HCT116 (cell line): ENCODE measurements at regions not wholly inside any gene's neighbourhood (a gene's known extent, or its start where the extent isn't known, plus 50 kb on each side); places are given as distances from the start of the nearest gene placed in this dataset.
"Not testable (repeated sequence)": the region's sequence is repeated elsewhere in the genome, so short reads cannot be mapped to it uniquely, and the experiment has no call there.

Experiments used
- ATAC-seq: fragments of 200-7000 bp; cut with Tn5 transposase; 2 replicates; pipeline ENCODE4 v1.9.1; 2020; ENCODE audit warnings: mild to moderate bottlenecking, moderate library complexity
- BruUV-seq: library from RNA; stranded (reverse); fragments of 400-500 nt; replicated peaks from 2 replicates; lab custom pipeline; 2021; lab: Mats Ljungman, UMichigan
- CTCF ChIA-PET: fragments of 300-600 bp; sonication (Branson Sonifier 250); formaldehyde crosslinking; loops from one replicate; lab custom pipeline; 2021; ENCODE audit warnings: antibody characterized with exemption; lab: Charles Lee
- POLR2A ChIA-PET: fragments of 300-600, 350-600 bp; sonication (Branson Sonifier 250); formaldehyde crosslinking; loops from one replicate; lab custom pipeline; 2021; ENCODE audit warnings: antibody characterized with exemption; lab: Charles Lee
- RAD21 ChIA-PET, 2 experiments: fragments of 300-600 bp; sonication (Branson Sonifier 250); formaldehyde crosslinking; loops; one replicate each; lab custom pipeline; 2023; ENCODE audit warnings: low total read pairs in 2 of 2; ENCODE audit not compliant: uncharacterized antibody in 2 of 2, unreplicated experiment in 2 of 2, low non-redundant PET in 1 of 2; lab: Charles Lee
- DNase-seq: peaks from one replicate; pipeline ENCODE4 v3.0.0-alpha.2; 2010; ENCODE audit warnings: low read depth, low spot score
- H2AFZ ChIP-seq: fragments of 200-600 bp; shearing (Covaris generic), sonication (generic); 2 replicates; pipeline ENCODE4 v1.6.1; 2017; ENCODE audit warnings: low read depth, mixed run types, mixed read lengths, antibody characterized with exemption, low read length; ENCODE audit not compliant: poor library complexity, severe bottlenecking
- H3K27ac ChIP-seq: 2 replicates; pipeline ENCODE4 v1.5.1; 2012; ENCODE audit warnings: low read depth, low read length
- H3K27me3 ChIP-seq: fragments of 200-600 bp; sonication (generic); 2 replicates; pipeline ENCODE4 v1.6.1; 2016; ENCODE audit warnings: mixed run types, low read length, mixed read lengths; ENCODE audit not compliant: insufficient read depth
- H3K36me3 ChIP-seq, 2 experiments: fragments of 200-500 bp in 1 of 2; fragments of 200-600 bp in 1 of 2; sonication (Bioruptor generic) in 1 of 2; sonication (generic) in 1 of 2; 2 replicates each; pipeline versions ENCODE4 v1.5.1 to v1.6.1; 2014 to 2016; ENCODE audit warnings: low read length in 2 of 2, inconsistent platforms in 1 of 2, mixed read lengths in 1 of 2, mixed run types in 1 of 2; ENCODE audit not compliant: insufficient read depth in 2 of 2, control insufficient read depth in 1 of 2
- H3K4me1 ChIP-seq, 2 experiments: fragments of 200-600 bp in 1 of 2; sonication (generic) in 1 of 2; 2 replicates each; pipeline versions ENCODE4 v1.5.1 to v1.6.1; 2012 to 2017; ENCODE audit warnings: low read length in 2 of 2, inconsistent platforms in 1 of 2, mild to moderate bottlenecking in 1 of 2, mixed read lengths in 1 of 2, mixed run types in 1 of 2, moderate library complexity in 1 of 2; ENCODE audit not compliant: insufficient read depth in 2 of 2, control insufficient read depth in 1 of 2
- H3K4me2 ChIP-seq: fragments of 200-600 bp; sonication (generic); 2 replicates; pipeline ENCODE4 v1.6.1; 2017; ENCODE audit warnings: mixed run types, low read length, mixed read lengths
- H3K4me3 ChIP-seq, 2 experiments: fragments of 200-600 bp in 1 of 2; sonication (generic) in 1 of 2; replicated peaks in 1 of 2; 2 replicates each; pipeline ENCODE4 v1.5.1; 2011 to 2016; ENCODE audit warnings: low read length in 2 of 2, control low read depth in 1 of 2, low read depth in 1 of 2, mild to moderate bottlenecking in 1 of 2, mixed read lengths in 1 of 2, mixed run types in 1 of 2
- H3K79me2 ChIP-seq: fragments of 200-600 bp; sonication (generic); 2 replicates; pipeline ENCODE4 v1.6.1; 2017; ENCODE audit warnings: mild to moderate bottlenecking, mixed run types, low read length, moderate library complexity, mixed read lengths; ENCODE audit not compliant: insufficient read depth
- H3K9ac ChIP-seq: fragments of 200-600 bp; sonication (generic); 2 replicates; pipeline ENCODE4 v1.6.1; 2016; ENCODE audit warnings: low read length, mixed read lengths
- H3K9me2 ChIP-seq: fragments of 200-600 bp; sonication (generic), shearing (Covaris generic); 2 replicates; pipeline ENCODE4 v1.6.1; 2017; ENCODE audit warnings: mixed run types, mild to moderate bottlenecking, moderate library complexity; ENCODE audit not compliant: insufficient read depth
- H3K9me3 ChIP-seq, 2 experiments: fragments of 200-500 bp in 1 of 2; fragments of 200-600 bp in 1 of 2; sonication (Bioruptor generic) in 1 of 2; sonication (generic) in 1 of 2; 2 replicates each; pipeline ENCODE4 v1.6.1; 2014 to 2017; ENCODE audit warnings: low read length in 2 of 2, mixed read lengths in 2 of 2, inconsistent platforms in 1 of 2, low read depth in 1 of 2, mild to moderate bottlenecking in 1 of 2, mixed run types in 1 of 2, moderate library complexity in 1 of 2; ENCODE audit not compliant: control insufficient read depth in 1 of 2, insufficient read depth in 1 of 2
- H4K20me1 ChIP-seq: fragments of 200-600 bp; sonication (generic), shearing (Covaris generic); 2 replicates; pipeline ENCODE4 v1.6.1; 2017; ENCODE audit warnings: mixed run types, mild to moderate bottlenecking, moderate library complexity; ENCODE audit not compliant: insufficient read depth
- CBX3 ChIP-seq: IDR thresholded peaks from 2 replicates; pipeline ENCODE4 v1.6.1; 2012; ENCODE audit warnings: low read depth
- CEBPB ChIP-seq: IDR thresholded peaks from 2 replicates; pipeline ENCODE4 v1.6.1; 2012; ENCODE audit warnings: low read depth
- CTCF ChIP-seq, 3 experiments: fragments of 200-600 bp in 1 of 3; sonication (generic) in 1 of 3; IDR thresholded peaks in 2 of 3; conservative IDR thresholded peaks in 1 of 3; 2 replicates each; pipeline ENCODE4 v1.5.1; 2012 to 2017; ENCODE audit warnings: low read depth in 2 of 3, low read length in 2 of 3, antibody characterized with exemption in 1 of 3, borderline replicate concordance in 1 of 3, control low read depth in 1 of 3, mild to moderate bottlenecking in 1 of 3, mixed read lengths in 1 of 3, mixed run types in 1 of 3, moderate library complexity in 1 of 3; ENCODE audit not compliant: insufficient read depth in 1 of 3
- EZH2 ChIP-seq: fragments of 200-600 bp; sonication (generic); IDR thresholded peaks from 2 replicates; pipeline ENCODE4 v1.6.1; 2017; ENCODE audit warnings: antibody characterized with exemption, mixed run types
- FOSL1 ChIP-seq: IDR thresholded peaks from 2 replicates; pipeline ENCODE4 v1.6.1; 2012; ENCODE audit warnings: low read depth
- JUND ChIP-seq: IDR thresholded peaks from 2 replicates; pipeline ENCODE4 v1.6.1; 2012
- MAX ChIP-seq: IDR thresholded peaks from 2 replicates; pipeline ENCODE4 v1.6.1; 2012
- REST ChIP-seq: IDR thresholded peaks from 2 replicates; pipeline ENCODE4 v1.6.1; 2012; ENCODE audit warnings: low read depth
- TCF7L2 ChIP-seq: IDR thresholded peaks from 2 replicates; pipeline ENCODE4 v1.7.0; 2011; ENCODE audit warnings: borderline replicate concordance, inconsistent platforms; ENCODE audit not compliant: insufficient read depth, insufficient read length; ENCODE audit errors: extremely low read depth
- YY1 ChIP-seq: IDR thresholded peaks from 2 replicates; pipeline ENCODE4 v1.6.1; 2011; ENCODE audit warnings: low read length, low read depth, moderate library complexity, mild to moderate bottlenecking; ENCODE audit not compliant: insufficient replicate concordance; ENCODE audit errors: extremely low read depth
- ZBTB33 ChIP-seq: IDR thresholded peaks from 2 replicates; pipeline ENCODE4 v1.6.1; 2011; ENCODE audit warnings: mild to moderate bottlenecking, low read length, moderate library complexity; ENCODE audit not compliant: insufficient replicate concordance; ENCODE audit errors: extremely low read depth
- ZFX ChIP-seq: fragments of 450-650 bp; IDR thresholded peaks from 2 replicates; pipeline ENCODE4 v1.6.1; 2017
- intact Hi-C: fragments of 100-400 bp; cut with micrococcal nuclease; formaldehyde crosslinking; loops from 2 replicates; pipeline ENCODE4 v1.10.0; 2022

GRCh38 chr10:15921423-15921945, 61.2 kb upstream of the MINDY3 start:
- RAD21 ChIA-PET, H4K20me1 ChIP-seq, H3K36me3 ChIP-seq, ATAC-seq, intact Hi-C loops, H3K9ac ChIP-seq, H3K4me3 ChIP-seq, H3K9me2 ChIP-seq, H3K27ac ChIP-seq, H3K9me3 ChIP-seq, POLR2A ChIA-PET, H2AFZ ChIP-seq, H3K27me3 ChIP-seq, BruUV-seq, CTCF ChIA-PET, H3K4me2 ChIP-seq, H3K79me2 ChIP-seq, H3K4me1 ChIP-seq, DNase-seq: not testable (repeated sequence)

GRCh38 chr10:15931376-15931775, 71.1 kb upstream of the MINDY3 start:
- H3K4me2 ChIP-seq = no peak overlapping the region
- RAD21 ChIA-PET = no interaction called here
- H3K27me3 ChIP-seq = no peaks in the 10 kb centered on the region
- ATAC-seq (no peak), DNase-seq (no peak)
- CTCF ChIA-PET = no interaction called here
- H3K79me2 ChIP-seq = no peaks in the 10 kb centered on the region
- H4K20me1 ChIP-seq = no peaks in the 10 kb centered on the region
- no peak overlapping the region for H3K9ac ChIP-seq
- intact Hi-C loops = no loop called here
- no peaks in the 10 kb centered on the region for H3K9me3 ChIP-seq
- no peaks in the 10 kb centered on the region for H3K9me2 ChIP-seq
- POLR2A ChIA-PET = no interaction called here
- H3K4me3 ChIP-seq = no peak overlapping the region
- no peaks in the 10 kb centered on the region for H3K36me3 ChIP-seq
- H3K27ac ChIP-seq = no peak overlapping the region
- BruUV-seq = no TSS peak
- H3K4me1 ChIP-seq = no peaks in the 10 kb centered on the region
- no peak overlapping the region for H2AFZ ChIP-seq
- TF ChIP-seq REST = no peak
- no peak for TF ChIP-seq TCF7L2
- TF ChIP-seq CEBPB = no peak
- TF ChIP-seq FOSL1 = no peak
- no peak for TF ChIP-seq CBX3
- TF ChIP-seq YY1 = no peak
- no peak for TF ChIP-seq JUND
- no peak for TF ChIP-seq ZFX
- no peak for TF ChIP-seq EZH2
- TF ChIP-seq CTCF (IDR thresholded peaks at IDR 0.05 in 2 of 3, conservative IDR thresholded peaks at IDR 0.05 in 1 of 3; ENCODE audit: borderline replicate concordance in 1 of 3, insufficient read depth in 1 of 3, low read depth in 2 of 3, low read length in 2 of 3) = no peak
- no peak for TF ChIP-seq MAX
- TF ChIP-seq ZBTB33 = no peak
